SK-N-SH (cell line): ENCODE measurements at regions not wholly inside any gene's neighbourhood (a gene's known extent, or its start where the extent isn't known, plus 50 kb on each side); places are given as distances from the start of the nearest gene placed in this dataset.
"Not testable (repeated sequence)": the region's sequence is repeated elsewhere in the genome, so short reads cannot be mapped to it uniquely, and the experiment has no call there.

Experiments used
- CTCF ChIA-PET: fragments of 300-600, 350-600 bp; formaldehyde crosslinking; extraction: SDS; loops from one replicate; lab custom pipeline; 2021; lab: Yijun Ruan, JAX
- POLR2A ChIA-PET: fragments of 350-600 bp; sonication (Branson Sonifier 250); formaldehyde crosslinking; extraction: SDS; loops from one replicate; lab custom pipeline; 2020; ENCODE audit warnings: antibody characterized with exemption, inconsistent platforms; lab: Yijun Ruan, JAX
- DNase-seq: peaks from one replicate; pipeline ENCODE4 v3.0.0; 2012
- H2AFZ ChIP-seq: fragments of 200-600 bp; sonication (generic); 2 replicates; pipeline ENCODE4 v1.8.1; 2016; ENCODE audit warnings: antibody characterized with exemption, mild to moderate bottlenecking, low read depth
- H3F3A ChIP-seq: fragments of 200-600 bp; sonication (generic); replicated peaks from 2 replicates; pipeline ENCODE3; 2016; ENCODE audit warnings: antibody characterized with exemption, mild to moderate bottlenecking; ENCODE audit not compliant: insufficient read depth
- H3K27ac ChIP-seq, 2 experiments: fragments of 200-500 bp in 1 of 2; fragments of 200-600 bp in 1 of 2; sonication (Bioruptor generic) in 1 of 2; sonication (generic), shearing (Covaris generic) in 1 of 2; 2 replicates each; pipeline versions ENCODE4 v1.5.1 to v1.6.1; 2014 to 2016; ENCODE audit warnings: low read depth in 2 of 2, inconsistent platforms in 1 of 2, low read length in 1 of 2, mild to moderate bottlenecking in 1 of 2, mixed read lengths in 1 of 2
- H3K27me3 ChIP-seq: fragments of 200-600 bp; sonication (generic), shearing (Covaris generic); 2 replicates; pipeline ENCODE4 v1.6.1; 2016; ENCODE audit warnings: mixed run types; ENCODE audit not compliant: insufficient read depth
- H3K36me3 ChIP-seq, 2 experiments: fragments of 200-500 bp in 1 of 2; fragments of 200-600 bp in 1 of 2; sonication (Bioruptor generic) in 1 of 2; sonication (generic) in 1 of 2; replicated peaks in 1 of 2; 2 replicates each; pipeline versions ENCODE3 to v1.5.1; 2014 to 2016; ENCODE audit warnings: low read length in 1 of 2, mild to moderate bottlenecking in 1 of 2; ENCODE audit not compliant: insufficient read depth in 2 of 2, control insufficient read depth in 1 of 2
- H3K4me1 ChIP-seq, 2 experiments: fragments of 200-500 bp in 1 of 2; fragments of 200-600 bp in 1 of 2; sonication (Bioruptor generic) in 1 of 2; sonication (generic), shearing (Covaris generic) in 1 of 2; 2 replicates each; pipeline versions ENCODE4 v1.5.1 to v1.6.1; 2014 to 2016; ENCODE audit warnings: low read depth in 1 of 2, low read length in 1 of 2, mixed run types in 1 of 2; ENCODE audit not compliant: insufficient read depth in 2 of 2, control insufficient read depth in 1 of 2
- H3K4me2 ChIP-seq: fragments of 200-600 bp; sonication (generic), shearing (Covaris generic); 2 replicates; pipeline ENCODE4 v1.6.1; 2017; ENCODE audit warnings: mixed run types
- H3K4me3 ChIP-seq, 2 experiments: fragments of 200-500 bp in 1 of 2; fragments of 200-600 bp in 1 of 2; sonication (Bioruptor generic) in 1 of 2; sonication (generic), shearing (Covaris generic) in 1 of 2; 2 replicates each; pipeline versions ENCODE4 v1.5.1 to v1.8.1; 2014 to 2016; ENCODE audit warnings: low read depth in 2 of 2, inconsistent platforms in 1 of 2, low read length in 1 of 2, mild to moderate bottlenecking in 1 of 2, mixed read lengths in 1 of 2, moderate library complexity in 1 of 2
- H3K79me2 ChIP-seq: fragments of 200-600 bp; sonication (generic); 2 replicates; pipeline ENCODE4 v1.8.1; 2017; ENCODE audit warnings: mild to moderate bottlenecking; ENCODE audit not compliant: insufficient read depth
- H3K9ac ChIP-seq: fragments of 200-600 bp; sonication (generic); 2 replicates; pipeline ENCODE4 v1.6.1; 2017; ENCODE audit warnings: mixed run types
- H3K9me2 ChIP-seq: fragments of 200-600 bp; sonication (generic); 2 replicates; pipeline ENCODE4 v1.6.1; 2017; ENCODE audit warnings: mixed run types
- H3K9me3 ChIP-seq: fragments of 200-600 bp; sonication (generic); 2 replicates; pipeline ENCODE4 v1.6.1; 2017; ENCODE audit warnings: mixed run types, mild to moderate bottlenecking, moderate library complexity
- H4K20me1 ChIP-seq: fragments of 200-600 bp; sonication (generic); 2 replicates; pipeline ENCODE4 v1.6.1; 2017; ENCODE audit warnings: mild to moderate bottlenecking, mixed run types; ENCODE audit not compliant: insufficient read depth
- CHD2 ChIP-seq: fragments of 150-350 bp; IDR thresholded peaks from 2 replicates; pipeline ENCODE4 v1.6.1; 2018; ENCODE audit warnings: low read length; ENCODE audit not compliant: partially characterized antibody
- WGBS: methylation state at CpG from one replicate; pipeline ENCODE4 v1.1.6; 2017; ENCODE audit warnings: low lambda C conversion rate; 5-methylcytosine and 5-hydroxymethylcytosine counted together
- small RNA-seq, 7 experiments: library from RNA; depleted of rRNA; stranded (forward); fragments of <200 nt; gene quantifications; one replicate each; pipeline ENCODE3, GENCODE V24; 2012

GRCh38 chr2:91659917-91660275, 2968.4 kb downstream of the RPIA start:
- not testable (repeated sequence) for H3K79me2 ChIP-seq
- H3K4me2 ChIP-seq: peak overlapping the region; percentile 71
- TF ChIP-seq CHD2: peak; percentile 60
- TF ChIP-seq, all 33 proteins: peak for 1; not testable (repeated sequence) for 32
- Histone ChIP-seq H3K4me3 (peak overlapping the region; percentile 46 to 50), H3K9ac (peak overlapping the region; percentile 62; the same call in 1 of the 2 replicates), H2AFZ (0 out of 2 replicates have a peak overlapping the region, but pooled peaks have one; percentile 65)
- H3F3A ChIP-seq, H3K36me3 ChIP-seq, H3K4me1 ChIP-seq, H3K27me3 ChIP-seq, DNase-seq, H3K27ac ChIP-seq, CTCF ChIA-PET, H4K20me1 ChIP-seq, POLR2A ChIA-PET, H3K9me3 ChIP-seq, H3K9me2 ChIP-seq: not testable (repeated sequence)
- no CpG with 5 or more reads among the region's 34 CpGs for whole genome bisulfite sequencing

GRCh38 chr2:91667341-91667740, 2975.9 kb downstream of the RPIA start:
- H3K27ac ChIP-seq, H3K4me3 ChIP-seq, H2AFZ ChIP-seq, H3K79me2 ChIP-seq, CTCF ChIA-PET, H3K27me3 ChIP-seq, H3K9me2 ChIP-seq, H3K4me1 ChIP-seq, H3K9ac ChIP-seq, H3K4me2 ChIP-seq, H3K36me3 ChIP-seq, H3K9me3 ChIP-seq, POLR2A ChIA-PET, H3F3A ChIP-seq, DNase-seq, H4K20me1 ChIP-seq: not testable (repeated sequence)
- WGBS: no CpG with 5 or more reads among the region's 2 CpGs

- H3K4me1 ChIP-seq, H3K4me2 ChIP-seq, H3K9me3 ChIP-seq, H3K79me2 ChIP-seq, H4K20me1 ChIP-seq, POLR2A ChIA-PET, H3F3A ChIP-seq, DNase-seq, H3K9me2 ChIP-seq, H3K27ac ChIP-seq, H3K27me3 ChIP-seq, H3K36me3 ChIP-seq, H3K9ac ChIP-seq, CTCF ChIA-PET, H2AFZ ChIP-seq, H3K4me3 ChIP-seq: not testable (repeated sequence)
- WGBS: no CpG with 5 or more reads among the region's 36 CpGs
Measured at GRCh38 chr2:91685541-91685940, 2994.1 kb downstream of the RPIA start.

GRCh38 chr2:91686046-91686445, 2994.6 kb downstream of the RPIA start:
- DNase-seq, H4K20me1 ChIP-seq, H3F3A ChIP-seq, H3K9me3 ChIP-seq, H3K27ac ChIP-seq, H3K36me3 ChIP-seq, H3K79me2 ChIP-seq, H3K4me3 ChIP-seq, H3K4me1 ChIP-seq, H3K4me2 ChIP-seq, H3K9ac ChIP-seq, H2AFZ ChIP-seq, POLR2A ChIA-PET, H3K27me3 ChIP-seq, CTCF ChIA-PET, H3K9me2 ChIP-seq: not testable (repeated sequence)
- 34% methylated on average over 14 of the region's 42 CpGs for WGBS

Small RNA genes lying in the stretch of these regions (small RNA-seq; reads per million reads assigned to genes)
- gene AC233266.1 (0 reads per million in 7 experiments), gene RNA5SP100 (0 reads per million in 7 experiments)
